ENCODE measurements at regions not wholly inside any gene's neighbourhood (a gene's known extent, or its start where the extent isn't known, plus 50 kb on each side); places are given as distances from the start of the nearest gene placed in this dataset.

- TF ChIP-seq MAX (IDR thresholded peaks at IDR 0.05) (no peak), SIN3A (IDR thresholded peaks at IDR 0.05; ENCODE audit: low read depth) (no peak), POLR2AphosphoS5 (IDR thresholded peaks at IDR 0.05; ENCODE audit: low read depth, low read length) (no peak), POLR2A (IDR thresholded peaks at IDR 0.05; ENCODE audit: borderline replicate concordance, extremely low read depth, insufficient read depth, insufficient read length) (no peak), SRF (IDR thresholded peaks at IDR 0.05; ENCODE audit: low read depth) (no peak), EGR1 (IDR thresholded peaks at IDR 0.05; ENCODE audit: low read depth) (no peak)
- TF ChIP-seq, protein P1, sequence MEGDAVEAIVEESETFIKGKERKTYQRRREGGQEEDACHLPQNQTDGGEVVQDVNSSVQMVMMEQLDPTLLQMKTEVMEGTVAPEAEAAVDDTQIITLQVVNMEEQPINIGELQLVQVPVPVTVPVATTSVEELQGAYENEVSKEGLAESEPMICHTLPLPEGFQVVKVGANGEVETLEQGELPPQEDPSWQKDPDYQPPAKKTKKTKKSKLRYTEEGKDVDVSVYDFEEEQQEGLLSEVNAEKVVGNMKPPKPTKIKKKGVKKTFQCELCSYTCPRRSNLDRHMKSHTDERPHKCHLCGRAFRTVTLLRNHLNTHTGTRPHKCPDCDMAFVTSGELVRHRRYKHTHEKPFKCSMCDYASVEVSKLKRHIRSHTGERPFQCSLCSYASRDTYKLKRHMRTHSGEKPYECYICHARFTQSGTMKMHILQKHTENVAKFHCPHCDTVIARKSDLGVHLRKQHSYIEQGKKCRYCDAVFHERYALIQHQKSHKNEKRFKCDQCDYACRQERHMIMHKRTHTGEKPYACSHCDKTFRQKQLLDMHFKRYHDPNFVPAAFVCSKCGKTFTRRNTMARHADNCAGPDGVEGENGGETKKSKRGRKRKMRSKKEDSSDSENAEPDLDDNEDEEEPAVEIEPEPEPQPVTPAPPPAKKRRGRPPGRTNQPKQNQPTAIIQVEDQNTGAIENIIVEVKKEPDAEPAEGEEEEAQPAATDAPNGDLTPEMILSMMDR (IDR thresholded peaks at IDR 0.05 in 2 of 3, conservative IDR thresholded peaks at IDR 0.05 in 1 of 3; ENCODE audit: borderline replicate concordance in 1 of 3, insufficient read depth in 1 of 3, low read depth in 2 of 3, low read length in 2 of 3): no peak
These were observed 84.6 kb upstream of the FAM3C start for GRCh38 chr7:121480566-121481335.
